H1 (cell line): ENCODE measurements at regions not wholly inside any gene's neighbourhood (a gene's known extent, or its start where the extent isn't known, plus 50 kb on each side); places are given as distances from the start of the nearest gene placed in this dataset.

Experiments
- CHD7 ChIP-seq: fragments of 300-600 bp; sonication (generic); IDR thresholded peaks from 2 replicates; pipeline ENCODE4 v1.7.1; 2012; ENCODE audit warnings: low read length, moderate library complexity, mild to moderate bottlenecking, inconsistent platforms; ENCODE audit not compliant: insufficient replicate concordance
- POU5F1 ChIP-seq: IDR thresholded peaks from 2 replicates; pipeline ENCODE4 v1.6.1; 2011; ENCODE audit warnings: low read depth, mild to moderate bottlenecking, low read length, moderate library complexity

GRCh38 chr2:22970991-22971390, 414.0 kb upstream of the KLHL29 start (continued):
- TF ChIP-seq CHD7 = no peak
- TF ChIP-seq POU5F1 = no peak
